GM13977 (cell line): ENCODE measurements at regions not wholly inside any gene's neighbourhood (a gene's known extent, or its start where the extent isn't known, plus 50 kb on each side); places are given as distances from the start of the nearest gene placed in this dataset.

Source experiments
- DNase-seq: peaks from one replicate; pipeline ENCODE4 v3.0.0; 2012; ENCODE audit warnings: low spot score
- CTCF ChIP-seq: IDR thresholded peaks from 2 replicates; pipeline ENCODE4 v1.5.1; 2012; ENCODE audit warnings: mild to moderate bottlenecking, control low read depth; ENCODE audit not compliant: insufficient read depth; ENCODE audit errors: extremely low read depth, missing control alignments
- in situ Hi-C: fragments of 300-500 bp; cut with MboI; formaldehyde crosslinking; loops from one replicate; pipeline ENCODE4 v1.12.0; 2022; ENCODE audit warnings: low sequenced_read_pairs, low pct_unique_long_range_greater_than_20kb, mixed read lengths, inconsistent platforms; ENCODE audit not compliant: unreplicated experiment

- in situ Hi-C loops = no loop called here
- no peak for TF ChIP-seq CTCF
- DNase-seq = no peak
These were observed 234.7 kb downstream of the TMX3 start for GRCh38 chr18:68480196-68480595.

DNA sequence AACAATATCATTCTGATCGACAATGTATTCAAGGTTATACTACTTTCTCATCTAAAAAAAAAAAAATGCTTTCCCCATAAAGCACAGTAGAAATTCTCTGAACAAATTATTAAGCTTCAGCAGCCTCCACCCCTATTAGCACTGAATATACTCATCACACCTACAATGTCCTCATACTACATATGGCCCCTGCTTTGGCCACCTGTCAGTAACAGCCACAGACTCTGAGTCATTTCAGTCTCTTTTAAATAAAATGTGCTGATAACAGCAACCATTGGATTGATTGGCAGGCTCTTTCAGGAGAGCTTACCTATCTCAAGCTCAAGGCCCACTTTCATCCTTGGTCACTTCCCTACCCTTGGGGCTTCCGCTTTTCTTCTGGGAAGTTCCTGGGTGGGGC lies 236.7 kb downstream of the TMX3 start:
- no peak for TF ChIP-seq CTCF
- in situ Hi-C loops = no loop called here
- DNase-seq = no peak

GRCh38 chr18:68475883-68476282 lies 239.0 kb downstream of the TMX3 start:
- TF ChIP-seq CTCF = no peak
- in situ Hi-C loops = no loop called here
- DNase-seq = no peak

GRCh38 chr18:68472701-68473295 lies 242.1 kb downstream of the TMX3 start:
- TF ChIP-seq CTCF = no peak
- DNase-seq = no peak
- in situ Hi-C loops = no loop called here

GRCh38 chr18:68469049-68469625 lies 245.8 kb downstream of the TMX3 start:
- DNase-seq = no peak
- in situ Hi-C loops = no loop called here
- no peak for TF ChIP-seq CTCF

DNA sequence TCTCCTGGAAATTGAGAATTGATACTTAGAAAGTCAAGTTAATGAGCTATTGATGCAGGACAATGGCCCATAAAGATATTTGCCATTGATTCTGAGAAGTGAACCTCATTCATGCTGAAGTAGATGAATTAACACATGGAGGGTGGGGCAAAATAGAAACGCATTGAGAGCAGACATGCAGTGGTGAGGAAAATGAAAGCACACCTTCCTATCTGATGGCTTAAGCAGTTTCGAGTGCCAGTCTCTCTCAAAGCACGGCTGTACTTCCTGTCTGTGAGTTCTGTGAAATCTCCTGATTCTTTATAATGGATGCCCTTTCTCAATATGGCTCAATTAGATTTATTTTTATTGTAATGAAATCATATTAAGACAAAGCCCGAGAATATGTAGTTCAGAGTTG lies 247.0 kb downstream of the TMX3 start:
- no peak for TF ChIP-seq CTCF
- in situ Hi-C loops = no loop called here

More for the DNA sequence above, 247.0 kb downstream of the TMX3 start:
- DNase-seq = no peak
